Suprapubic skin (tissue), 4 donors: ENCODE measurements at regions not wholly inside any gene's neighbourhood (a gene's known extent, or its start where the extent isn't known, plus 50 kb on each side); places are given as distances from the start of the nearest gene placed in this dataset.
"Not testable (repeated sequence)": the region's sequence is repeated elsewhere in the genome, so short reads cannot be mapped to it uniquely, and the experiment has no call there.

ENCODE experiments used
- EP300 ChIP-seq: sonication (generic); formaldehyde crosslinking; IDR thresholded peaks from one replicate; pipeline ENCODE4 v1.6.1; 2017; ENCODE audit warnings: antibody characterized with exemption
- POLR2AphosphoS5 ChIP-seq, 3 donors: sonication (generic); formaldehyde crosslinking; IDR thresholded peaks; one replicate each; pipeline ENCODE4 v1.6.1; 2017; ENCODE audit warnings: antibody characterized with exemption in 3 of 3
- TF ChIP-seq, protein P1 (sequence below), 2 donors: fragments of 200-600 bp in 1 of 2; fragments of 450-650 bp in 1 of 2; sonication (generic) in 1 of 2; IDR thresholded peaks; one replicate each; pipeline ENCODE4 v1.5.1; 2016 to 2019; ENCODE audit warnings: antibody characterized with exemption in 2 of 2, mild to moderate bottlenecking in 1 of 2, moderate library complexity in 1 of 2

DNA sequence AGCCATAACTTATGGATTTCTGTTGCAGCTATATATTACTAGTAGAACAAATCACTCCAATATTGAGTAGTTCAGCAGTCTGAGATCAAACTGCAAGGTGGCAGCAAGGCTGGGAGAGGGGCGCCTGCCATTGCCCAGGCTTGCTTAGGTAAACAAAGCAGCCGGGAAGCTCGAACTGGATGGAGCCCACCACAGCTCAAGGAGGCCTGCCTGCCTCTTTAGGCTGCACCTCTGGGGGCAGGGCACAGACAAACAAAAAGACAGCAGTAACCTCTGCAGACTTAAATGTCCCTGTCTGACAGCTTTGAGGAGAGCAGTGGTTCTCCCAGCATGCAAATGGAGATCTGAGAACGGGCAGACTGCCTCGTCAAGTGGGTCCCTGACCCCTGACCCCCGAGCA is 1059.8 kb upstream of the CELF2 start:
- TF ChIP-seq, protein P1, sequence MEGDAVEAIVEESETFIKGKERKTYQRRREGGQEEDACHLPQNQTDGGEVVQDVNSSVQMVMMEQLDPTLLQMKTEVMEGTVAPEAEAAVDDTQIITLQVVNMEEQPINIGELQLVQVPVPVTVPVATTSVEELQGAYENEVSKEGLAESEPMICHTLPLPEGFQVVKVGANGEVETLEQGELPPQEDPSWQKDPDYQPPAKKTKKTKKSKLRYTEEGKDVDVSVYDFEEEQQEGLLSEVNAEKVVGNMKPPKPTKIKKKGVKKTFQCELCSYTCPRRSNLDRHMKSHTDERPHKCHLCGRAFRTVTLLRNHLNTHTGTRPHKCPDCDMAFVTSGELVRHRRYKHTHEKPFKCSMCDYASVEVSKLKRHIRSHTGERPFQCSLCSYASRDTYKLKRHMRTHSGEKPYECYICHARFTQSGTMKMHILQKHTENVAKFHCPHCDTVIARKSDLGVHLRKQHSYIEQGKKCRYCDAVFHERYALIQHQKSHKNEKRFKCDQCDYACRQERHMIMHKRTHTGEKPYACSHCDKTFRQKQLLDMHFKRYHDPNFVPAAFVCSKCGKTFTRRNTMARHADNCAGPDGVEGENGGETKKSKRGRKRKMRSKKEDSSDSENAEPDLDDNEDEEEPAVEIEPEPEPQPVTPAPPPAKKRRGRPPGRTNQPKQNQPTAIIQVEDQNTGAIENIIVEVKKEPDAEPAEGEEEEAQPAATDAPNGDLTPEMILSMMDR (IDR thresholded peaks at IDR 0.05): not testable (repeated sequence)
- TF ChIP-seq EP300; POLR2AphosphoS5 (IDR thresholded peaks at IDR 0.05): not testable (repeated sequence)
